Neutrophil (primary cell): ENCODE measurements at regions not wholly inside any gene's neighbourhood (a gene's known extent, or its start where the extent isn't known, plus 50 kb on each side); places are given as distances from the start of the nearest gene placed in this dataset.

Experiments used
- H3K27ac ChIP-seq: fragments of 200-600 bp; sonication (generic); 2 replicates; pipeline ENCODE4 v1.5.1; 2016; ENCODE audit warnings: mild to moderate bottlenecking, moderate library complexity
- H3K27me3 ChIP-seq: fragments of 200-600 bp; sonication (generic); 2 replicates; pipeline ENCODE4 v1.6.0; 2016; ENCODE audit warnings: mild to moderate bottlenecking
- H3K36me3 ChIP-seq: fragments of 200-600 bp; sonication (generic); 2 replicates; pipeline ENCODE4 v1.5.1; 2017
- H3K4me1 ChIP-seq, 2 experiments: fragments of 200-600 bp in 1 of 2; sonication (generic) in 1 of 2; 1 replicate in 1 of 2; 2 replicates in 1 of 2; pipeline versions ENCODE4 v1.5.1 to v1.6.1; 2013 to 2016; ENCODE audit warnings: low read depth in 1 of 2, low read length in 1 of 2, mild to moderate bottlenecking in 1 of 2, moderate library complexity in 1 of 2; ENCODE audit not compliant: control insufficient read depth in 1 of 2, insufficient read depth in 1 of 2
- H3K4me3 ChIP-seq, 2 experiments: fragments of 200-600 bp in 1 of 2; sonication (generic) in 1 of 2; 1 replicate in 1 of 2; 2 replicates in 1 of 2; pipeline ENCODE4 v1.5.1; 2013 to 2016; ENCODE audit warnings: low read depth in 1 of 2, low read length in 1 of 2, mild to moderate bottlenecking in 1 of 2, moderate library complexity in 1 of 2
- H3K9me3 ChIP-seq: fragments of 200-600 bp; sonication (generic); 2 replicates; pipeline ENCODE4 v1.5.1; 2016
- CTCF ChIP-seq: fragments of 200-600 bp; sonication (generic); IDR thresholded peaks from 2 replicates; pipeline ENCODE4 v1.5.1; 2016; ENCODE audit warnings: antibody characterized with exemption

GRCh38 chr1:73824065-73824464 lies 373.9 kb downstream of the LRRIQ3 start:
- no peak overlapping the region for H3K4me3 ChIP-seq
- no peak overlapping the region for H3K27ac ChIP-seq
- no peak for TF ChIP-seq CTCF
- H3K9me3 ChIP-seq, result no peaks in the 10 kb centered on the region
- H3K36me3 ChIP-seq, result no peaks in the 10 kb centered on the region
- H3K27me3 ChIP-seq, result no peaks in the 10 kb centered on the region
- no peaks in the 10 kb centered on the region for H3K4me1 ChIP-seq

GRCh38 chr1:73821520-73821919 lies 376.5 kb downstream of the LRRIQ3 start:
- H3K4me1 ChIP-seq, result no peaks in the 10 kb centered on the region
- TF ChIP-seq CTCF, result no peak
- no peaks in the 10 kb centered on the region for H3K9me3 ChIP-seq
- no peak overlapping the region for H3K27ac ChIP-seq
- H3K27me3 ChIP-seq, result no peaks in the 10 kb centered on the region
- no peak overlapping the region for H3K4me3 ChIP-seq
- no peaks in the 10 kb centered on the region for H3K36me3 ChIP-seq

- no peaks in the 10 kb centered on the region for H3K36me3 ChIP-seq
- TF ChIP-seq CTCF, result no peak
Measured at GRCh38 chr1:73820843-73821242, 377.1 kb downstream of the LRRIQ3 start.

GRCh38 chr1:73813716-73814115 lies 384.3 kb downstream of the LRRIQ3 start:
- no peak for TF ChIP-seq CTCF
- H3K27me3 ChIP-seq, result no peaks in the 10 kb centered on the region
- no peaks in the 10 kb centered on the region for H3K4me1 ChIP-seq
- no peak overlapping the region for H3K27ac ChIP-seq
- H3K36me3 ChIP-seq, result no peaks in the 10 kb centered on the region
- no peaks in the 10 kb centered on the region for H3K9me3 ChIP-seq
- H3K4me3 ChIP-seq, result no peak overlapping the region

More at GRCh38 chr1:73820843-73821242, 377.1 kb downstream of the LRRIQ3 start:
- no peaks in the 10 kb centered on the region for H3K9me3 ChIP-seq
- no peak overlapping the region for H3K4me3 ChIP-seq
- H3K27me3 ChIP-seq, result no peaks in the 10 kb centered on the region
- H3K4me1 ChIP-seq, result no peaks in the 10 kb centered on the region
- H3K27ac ChIP-seq, result no peak overlapping the region

GRCh38 chr1:73813236-73813635 lies 384.7 kb downstream of the LRRIQ3 start:
- no peaks in the 10 kb centered on the region for H3K36me3 ChIP-seq
- no peaks in the 10 kb centered on the region for H3K4me1 ChIP-seq
- no peak overlapping the region for H3K4me3 ChIP-seq
- no peaks in the 10 kb centered on the region for H3K9me3 ChIP-seq
- no peak for TF ChIP-seq CTCF
- no peaks in the 10 kb centered on the region for H3K27me3 ChIP-seq
- H3K27ac ChIP-seq, result no peak overlapping the region

- Histone ChIP-seq H3K4me1 (no peaks in the 10 kb centered on the region), H3K27me3 (no peaks in the 10 kb centered on the region), H3K27ac (no peak overlapping the region), H3K4me3 (no peak overlapping the region), H3K36me3 (no peaks in the 10 kb centered on the region), H3K9me3 (no peaks in the 10 kb centered on the region)
- TF ChIP-seq CTCF, result no peak
Measured at GRCh38 chr1:73811798-73812197, 386.2 kb downstream of the LRRIQ3 start.
